ENCODE measurements at regions not wholly inside any gene's neighbourhood (a gene's known extent, or its start where the extent isn't known, plus 50 kb on each side); places are given as distances from the start of the nearest gene placed in this dataset.

GRCh38 chr2:228793116-228793515 lies 478.0 kb downstream of the PID1 start:
- TF ChIP-seq POLR2A (IDR thresholded peaks at IDR 0.05) (no peak), CTCF (IDR thresholded peaks at IDR 0.05) (no peak)

Measured in vagina (tissue), 2 donors.